Left ventricle myocardium inferior (tissue), 1 donor: ENCODE measurements at regions not wholly inside any gene's neighbourhood (a gene's known extent, or its start where the extent isn't known, plus 50 kb on each side); places are given as distances from the start of the nearest gene placed in this dataset.

ENCODE experiments used
- DNase-seq: peaks from one replicate; pipeline ENCODE4 v3.0.0-alpha.2; 2020
- H3K27ac ChIP-seq: fragments of 200-600 bp; replicated peaks from 2 replicates; pipeline ENCODE4 v1.8.0; 2021
- H3K27me3 ChIP-seq: fragments of 200-600 bp; 2 replicates; pipeline ENCODE4 v1.8.0; 2021; ENCODE audit warnings: low read depth
- H3K36me3 ChIP-seq: fragments of 200-600 bp; 2 replicates; pipeline ENCODE4 v1.8.0; 2021
- H3K4me1 ChIP-seq: fragments of 200-600 bp; 2 replicates; pipeline ENCODE4 v1.8.0; 2021
- H3K4me3 ChIP-seq: fragments of 200-600 bp; 2 replicates; pipeline ENCODE4 v1.8.0; 2021; ENCODE audit warnings: mild to moderate bottlenecking, moderate library complexity
- H3K9me3 ChIP-seq: fragments of 200-600 bp; replicated peaks from 2 replicates; pipeline ENCODE4 v1.8.0; 2021
- intact Hi-C: fragments of 100-400 bp; cut with micrococcal nuclease; formaldehyde crosslinking; loops from one replicate; pipeline ENCODE4 v1.11.0; 2022
- TF ChIP-seq, protein P1 (sequence below): fragments of 200-600 bp; IDR thresholded peaks from 2 replicates; pipeline ENCODE4 v1.8.0; 2021; ENCODE audit warnings: antibody characterized with exemption, mild to moderate bottlenecking, borderline replicate concordance
- donor health status: DM: no; HTN: yes; CAD: no; lungs with severe emphysema.

DNA sequence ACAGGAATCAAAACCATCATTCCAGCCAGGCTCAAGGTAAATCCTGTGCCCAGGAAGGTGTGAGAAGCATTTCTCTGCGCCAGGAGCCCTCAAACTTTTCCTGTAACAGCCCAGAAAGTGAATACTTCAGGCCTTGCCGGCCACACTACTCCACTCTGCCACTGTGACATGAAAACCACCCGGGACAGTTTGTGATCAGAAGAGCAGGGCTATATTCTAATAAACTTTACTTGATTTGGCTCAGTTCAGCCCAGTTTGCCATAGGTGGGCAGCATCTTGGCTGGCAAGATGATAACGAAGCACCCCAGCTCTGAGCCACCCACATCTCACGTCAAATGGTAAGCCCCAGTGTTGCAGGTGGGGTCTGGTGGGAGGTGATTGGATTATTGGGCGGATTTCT, 249.4 kb downstream of the DLL1 start:
- H3K9me3 ChIP-seq: no peaks in the 10 kb centered on the region
- intact Hi-C loops: no loop called here
- TF ChIP-seq, protein P1, sequence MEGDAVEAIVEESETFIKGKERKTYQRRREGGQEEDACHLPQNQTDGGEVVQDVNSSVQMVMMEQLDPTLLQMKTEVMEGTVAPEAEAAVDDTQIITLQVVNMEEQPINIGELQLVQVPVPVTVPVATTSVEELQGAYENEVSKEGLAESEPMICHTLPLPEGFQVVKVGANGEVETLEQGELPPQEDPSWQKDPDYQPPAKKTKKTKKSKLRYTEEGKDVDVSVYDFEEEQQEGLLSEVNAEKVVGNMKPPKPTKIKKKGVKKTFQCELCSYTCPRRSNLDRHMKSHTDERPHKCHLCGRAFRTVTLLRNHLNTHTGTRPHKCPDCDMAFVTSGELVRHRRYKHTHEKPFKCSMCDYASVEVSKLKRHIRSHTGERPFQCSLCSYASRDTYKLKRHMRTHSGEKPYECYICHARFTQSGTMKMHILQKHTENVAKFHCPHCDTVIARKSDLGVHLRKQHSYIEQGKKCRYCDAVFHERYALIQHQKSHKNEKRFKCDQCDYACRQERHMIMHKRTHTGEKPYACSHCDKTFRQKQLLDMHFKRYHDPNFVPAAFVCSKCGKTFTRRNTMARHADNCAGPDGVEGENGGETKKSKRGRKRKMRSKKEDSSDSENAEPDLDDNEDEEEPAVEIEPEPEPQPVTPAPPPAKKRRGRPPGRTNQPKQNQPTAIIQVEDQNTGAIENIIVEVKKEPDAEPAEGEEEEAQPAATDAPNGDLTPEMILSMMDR: no peak
- no peaks in the 10 kb centered on the region for H3K36me3 ChIP-seq
- no peak for DNase-seq
- no peak overlapping the region for H3K4me3 ChIP-seq
- peak overlapping the region; percentile 95 for H3K27ac ChIP-seq
- H3K4me1 ChIP-seq: peaks cover 46% of the 10 kb centered on the region
- H3K27me3 ChIP-seq: no peaks in the 10 kb centered on the region

DNA sequence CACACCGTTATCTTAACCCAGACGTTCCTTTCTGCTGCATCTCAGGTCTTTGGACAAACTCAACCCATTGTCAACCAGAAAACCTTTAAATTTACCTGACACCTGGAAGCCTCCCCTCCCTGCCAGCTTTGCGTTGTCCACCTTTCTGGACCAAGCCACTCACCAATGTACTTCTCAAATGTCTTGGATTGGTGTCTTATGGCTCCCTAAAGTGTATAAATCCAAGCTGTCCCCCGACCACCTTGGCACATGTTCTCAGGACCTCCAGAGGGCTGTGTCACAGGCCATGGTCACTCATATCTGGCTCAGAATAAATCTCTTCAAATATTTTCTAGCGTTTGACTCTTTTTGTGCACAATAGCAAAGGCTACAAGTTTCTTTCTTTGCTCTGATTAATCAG, 250.0 kb downstream of the DLL1 start:
- Histone ChIP-seq H3K27ac (no peak overlapping the region), H3K27me3 (no peaks in the 10 kb centered on the region), H3K36me3 (no peaks in the 10 kb centered on the region), H3K4me3 (no peak overlapping the region), H3K9me3 (peaks cover 3% of the 10 kb centered on the region), H3K4me1 (peaks cover 39% of the 10 kb centered on the region)
- TF ChIP-seq, protein P1: no peak
- intact Hi-C loops: no loop called here
- no peak for DNase-seq

DNA sequence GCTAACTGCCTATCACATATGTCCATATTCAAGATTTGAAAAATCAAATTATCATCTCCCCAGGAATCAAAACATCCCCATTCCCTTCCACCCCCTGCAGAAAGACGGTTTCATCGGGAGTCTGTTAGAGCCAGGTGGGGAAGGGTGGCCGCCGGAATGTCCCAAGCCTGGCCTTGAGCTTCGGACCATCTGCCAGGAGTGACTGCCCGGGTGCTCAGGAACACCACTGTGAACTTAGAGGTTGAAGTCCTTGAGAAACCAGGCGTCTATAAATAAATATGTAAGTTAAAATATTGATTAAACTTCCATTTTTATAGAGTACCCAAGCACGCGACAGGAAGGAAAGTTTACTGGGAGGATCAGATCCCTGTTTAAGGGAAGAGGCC, 250.8 kb downstream of the DLL1 start:
- Histone ChIP-seq H3K4me3 (no peak overlapping the region), H3K4me1 (peaks cover 39% of the 10 kb centered on the region), H3K36me3 (no peaks in the 10 kb centered on the region), H3K27me3 (no peaks in the 10 kb centered on the region), H3K9me3 (peaks cover 3% of the 10 kb centered on the region), H3K27ac (no peak overlapping the region)
- no peak for DNase-seq
- intact Hi-C loops: no loop called here
- TF ChIP-seq, protein P1: no peak

DNA sequence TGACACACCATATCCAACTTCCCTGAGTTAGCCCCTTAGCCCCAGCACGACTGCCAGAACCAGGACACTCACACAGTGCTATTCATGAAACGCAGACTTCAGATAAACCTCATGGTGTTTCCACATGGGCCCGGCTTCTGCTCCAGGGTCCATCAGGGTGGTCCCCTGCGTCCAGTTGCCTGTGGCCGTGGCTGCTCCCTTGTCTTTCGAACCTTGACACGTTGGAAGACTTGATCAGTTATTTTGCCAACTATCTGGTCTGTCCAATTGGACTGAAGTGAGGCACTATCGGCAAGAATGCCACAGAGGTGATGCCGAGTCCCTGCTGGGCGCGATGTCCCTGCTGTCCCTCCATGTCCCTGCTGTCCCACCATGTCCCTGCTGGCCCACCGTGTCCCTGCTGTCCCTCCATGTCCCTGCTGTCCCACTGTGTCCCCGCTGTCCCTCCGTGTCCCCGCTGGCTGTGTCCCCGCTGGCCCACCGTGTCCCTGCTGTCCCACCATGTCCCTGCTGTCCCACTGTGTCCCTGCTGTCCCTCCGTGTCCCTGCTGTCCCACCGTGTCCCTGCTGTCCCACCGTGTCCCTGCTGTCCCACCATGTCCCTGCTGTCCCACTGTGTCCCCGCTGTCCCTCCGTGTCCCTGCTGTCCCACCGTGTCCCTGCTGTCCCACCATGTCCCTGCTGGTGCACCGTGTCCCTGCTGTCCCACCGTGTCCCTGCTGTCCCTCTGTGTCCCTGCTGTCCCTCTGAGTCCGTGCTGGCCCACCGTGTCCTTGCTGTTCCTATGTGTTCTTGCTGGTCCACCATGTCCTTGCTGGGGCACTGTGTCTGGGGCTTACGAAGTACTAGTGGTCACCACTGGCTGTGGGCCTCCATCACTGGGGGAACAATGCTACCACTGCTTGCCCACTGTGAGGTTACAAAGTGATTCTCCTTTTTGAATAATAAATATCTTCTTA, 251.4 kb downstream of the DLL1 start:
- H3K36me3 ChIP-seq: no peaks in the 10 kb centered on the region
- H3K4me3 ChIP-seq: no peak overlapping the region
- DNase-seq: no peak
- intact Hi-C loops: no loop called here
- no peaks in the 10 kb centered on the region for H3K27me3 ChIP-seq
- no peak overlapping the region for H3K27ac ChIP-seq
- peaks cover 3% of the 10 kb centered on the region for H3K9me3 ChIP-seq
- peaks cover 33% of the 10 kb centered on the region for H3K4me1 ChIP-seq
- TF ChIP-seq, protein P1: no peak

DNA sequence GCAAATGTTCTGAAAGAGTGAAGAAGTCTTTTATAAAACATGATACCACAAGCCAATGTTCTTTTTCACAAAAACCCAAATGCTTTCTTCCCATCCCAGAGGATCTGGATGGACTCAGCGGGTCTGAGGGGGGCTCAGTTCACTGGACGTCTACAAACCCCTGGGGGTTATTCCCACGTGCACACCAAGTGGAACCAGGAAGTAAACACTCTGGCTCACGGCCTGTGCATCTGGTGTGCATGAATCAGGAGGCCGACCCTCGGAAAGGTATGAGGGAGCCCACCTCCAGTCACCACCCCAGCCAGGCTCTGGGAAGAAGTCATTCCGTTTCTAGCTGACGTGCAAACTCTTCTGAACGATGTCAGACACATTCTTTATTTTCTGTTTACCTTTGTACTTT, 252.2 kb downstream of the DLL1 start:
- Histone ChIP-seq H3K9me3 (peaks cover 4% of the 10 kb centered on the region), H3K27ac (no peak overlapping the region)

More for the DNA sequence above, 252.2 kb downstream of the DLL1 start:
- H3K4me1 ChIP-seq: peaks cover 26% of the 10 kb centered on the region
- H3K27me3 ChIP-seq: no peaks in the 10 kb centered on the region
- H3K36me3 ChIP-seq: no peaks in the 10 kb centered on the region
- no peak overlapping the region for H3K4me3 ChIP-seq
- no peak for DNase-seq
- TF ChIP-seq, protein P1: no peak
- intact Hi-C loops: no loop called here
